LNCAP (cell line): ENCODE measurements at regions not wholly inside any gene's neighbourhood (a gene's known extent, or its start where the extent isn't known, plus 50 kb on each side); places are given as distances from the start of the nearest gene placed in this dataset.

Experiments used
- CTCF ChIP-seq: fragments of 450-650 bp; IDR thresholded peaks from 2 replicates; pipeline ENCODE4 v1.5.1; 2017; ENCODE audit warnings: mild to moderate bottlenecking

DNA sequence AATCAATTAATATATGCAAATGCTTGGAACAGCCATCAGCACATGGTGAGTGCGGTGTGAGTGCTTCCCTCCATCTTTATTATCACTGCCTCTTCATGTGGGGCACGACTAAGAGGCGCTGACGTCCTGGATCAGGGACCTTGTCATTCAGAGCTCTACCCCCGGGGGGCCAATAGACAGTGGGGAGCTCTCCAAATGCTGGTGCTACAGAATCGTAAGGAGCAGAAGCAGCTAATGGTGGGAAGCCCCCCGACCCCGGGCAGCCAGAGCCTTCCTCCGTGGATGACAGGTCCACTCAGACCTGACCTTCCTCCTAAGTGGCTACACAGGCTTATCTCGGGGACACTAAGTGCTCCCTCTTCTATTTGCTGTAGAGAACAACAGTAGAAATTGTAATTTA is 257.5 kb upstream of the PMEPA1 start:
- no peak for TF ChIP-seq CTCF

- no peak for TF ChIP-seq CTCF
Observed at GRCh38 chr20:57966620-57967019, 256.8 kb upstream of the PMEPA1 start.

GRCh38 chr20:57965441-57965840 is 255.6 kb upstream of the PMEPA1 start:
- no peak for TF ChIP-seq CTCF

GRCh38 chr20:57964011-57964862 is 254.4 kb upstream of the PMEPA1 start:
- TF ChIP-seq CTCF: no peak

DNA sequence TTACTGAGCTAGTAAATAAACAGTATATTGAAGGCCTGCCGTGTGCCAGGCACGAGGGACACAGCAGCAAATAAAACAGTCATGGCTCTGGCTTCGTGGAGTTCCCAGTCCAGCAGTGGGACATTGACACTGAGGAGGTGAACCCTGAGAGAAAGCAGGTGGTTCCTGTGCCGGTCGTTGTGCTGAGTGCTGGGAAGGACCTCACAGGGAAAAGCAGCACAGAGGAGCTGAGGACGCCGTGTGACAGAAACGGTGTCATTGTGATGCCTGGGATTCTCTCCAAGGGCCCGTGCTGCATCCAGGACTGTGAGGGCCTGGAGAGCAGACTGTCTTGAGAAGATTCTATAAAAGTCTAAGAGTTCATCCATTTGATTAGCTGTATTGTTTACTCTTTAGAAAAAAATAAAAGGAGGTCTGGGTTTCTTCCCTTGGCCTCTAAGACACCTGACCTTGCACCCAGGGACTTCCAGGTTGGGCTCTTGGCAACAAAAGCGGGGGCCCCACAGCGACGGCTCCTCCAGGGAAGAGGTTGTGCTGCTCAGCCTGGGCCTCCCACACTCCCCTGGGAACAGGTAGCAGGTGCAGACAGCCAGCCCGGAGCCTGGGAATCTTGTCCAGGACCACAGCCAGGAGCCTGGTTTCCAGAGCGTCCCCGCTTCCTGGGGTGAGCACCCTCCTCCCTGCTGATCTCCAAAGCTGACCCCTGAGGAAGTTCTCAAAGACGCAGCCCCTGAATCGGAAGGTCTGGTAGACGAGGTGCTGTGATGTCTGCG is 251.2 kb upstream of the PMEPA1 start:
- TF ChIP-seq CTCF: no peak

DNA sequence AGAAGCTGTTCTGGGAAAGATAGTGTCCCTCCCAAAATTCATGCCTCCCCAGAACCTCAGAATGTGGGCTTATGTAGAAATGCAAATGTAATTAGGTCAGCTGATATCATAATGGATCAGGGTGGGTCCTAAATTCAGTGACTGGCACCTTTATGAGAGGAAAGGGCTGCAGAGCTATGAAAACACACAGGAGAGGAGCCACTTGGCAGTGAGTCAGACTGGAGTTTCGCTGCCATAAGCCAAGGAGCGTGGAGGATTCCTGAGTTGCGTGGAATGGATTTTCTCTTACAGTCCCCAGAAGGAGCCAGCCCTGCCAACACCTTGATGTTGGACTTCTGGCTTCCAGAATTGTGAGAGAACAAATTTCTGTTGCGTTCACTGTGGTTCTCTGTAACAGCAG is 249.8 kb upstream of the PMEPA1 start:
- no peak for TF ChIP-seq CTCF

DNA sequence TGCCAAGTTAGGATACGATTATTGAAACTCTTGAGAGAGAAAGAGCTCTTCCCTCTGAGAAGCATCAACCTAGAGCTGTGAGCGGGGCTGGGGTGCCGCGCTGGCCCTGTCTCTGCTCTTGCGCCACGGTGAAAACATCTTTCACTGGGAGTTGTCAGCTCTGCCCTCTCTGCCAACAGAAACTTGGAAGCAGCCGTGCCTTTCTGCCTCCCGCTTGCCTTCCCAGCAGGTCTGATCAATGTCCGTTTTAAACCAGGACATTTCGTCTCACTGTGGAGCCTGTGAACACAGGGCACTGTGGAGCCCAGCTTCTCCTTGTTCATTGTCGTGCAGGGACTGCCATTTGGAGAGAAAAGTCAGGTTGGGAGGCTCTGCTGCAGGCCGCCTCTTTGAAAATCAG is 249.2 kb upstream of the PMEPA1 start:
- TF ChIP-seq CTCF: no peak
